ENCODE measurements at regions not wholly inside any gene's neighbourhood (a gene's known extent, or its start where the extent isn't known, plus 50 kb on each side); places are given as distances from the start of the nearest gene placed in this dataset.
"Not testable (repeated sequence)": the region's sequence is repeated elsewhere in the genome, so short reads cannot be mapped to it uniquely, and the experiment has no call there.

DNA sequence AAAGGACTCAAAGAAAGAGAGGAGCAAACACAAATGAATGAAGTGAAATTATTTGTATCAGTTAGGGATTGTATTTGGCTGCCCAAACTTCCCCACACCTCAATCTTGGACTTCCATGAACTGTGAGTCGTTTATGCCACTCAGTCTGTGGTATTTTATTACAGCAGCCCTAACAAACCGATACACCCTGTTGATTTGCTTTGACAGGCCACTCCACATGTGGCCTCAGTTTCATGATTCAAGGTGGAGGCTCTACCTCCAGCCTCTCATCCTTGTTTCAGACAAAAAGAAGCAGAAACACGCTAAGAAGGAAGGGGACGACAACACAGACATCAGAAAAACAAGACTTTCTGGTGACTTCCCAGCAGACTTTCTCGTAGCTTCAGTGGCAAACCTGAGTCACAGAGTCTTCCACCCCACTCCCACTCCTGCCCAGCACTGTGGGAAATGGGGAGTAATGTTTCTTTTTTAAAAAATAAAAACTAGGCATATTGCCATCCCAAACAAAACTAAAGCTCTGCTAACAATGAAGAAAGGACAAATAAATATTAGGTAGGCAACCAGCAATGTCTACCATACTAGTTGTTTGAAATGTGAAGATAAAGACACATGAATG is 52.2 kb upstream of the ABCA1 start:
- no peak for DNase-seq

DNA sequence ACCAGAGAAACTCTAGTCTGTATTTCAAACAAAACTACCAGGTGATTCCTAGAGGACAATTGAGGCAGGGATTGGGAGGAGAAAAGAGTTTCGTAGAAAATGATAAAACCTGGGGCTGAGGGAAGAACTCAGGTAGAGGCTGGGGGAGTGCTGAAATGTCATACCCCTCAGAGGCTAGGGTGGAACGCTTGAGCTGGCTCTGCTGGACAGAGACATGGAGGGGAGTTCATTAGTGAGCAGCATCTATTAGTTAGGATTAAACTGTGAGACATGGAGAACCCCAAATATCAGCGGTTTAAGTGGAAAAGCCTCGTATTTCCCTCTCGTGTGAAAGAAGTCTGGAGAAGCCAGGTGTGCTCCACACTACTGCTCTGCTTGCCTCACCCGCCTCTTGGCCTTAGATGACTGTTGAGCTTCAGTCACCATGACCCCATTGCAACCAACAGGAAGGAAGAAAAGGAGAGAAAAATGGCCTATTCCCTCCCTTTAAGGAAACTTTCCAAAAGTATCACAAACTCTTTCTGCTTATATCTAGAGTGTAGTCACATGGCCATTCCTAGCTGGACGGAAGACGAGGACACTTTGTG is 53.7 kb upstream of the ABCA1 start:
- DNase-seq, result no peak

DNA sequence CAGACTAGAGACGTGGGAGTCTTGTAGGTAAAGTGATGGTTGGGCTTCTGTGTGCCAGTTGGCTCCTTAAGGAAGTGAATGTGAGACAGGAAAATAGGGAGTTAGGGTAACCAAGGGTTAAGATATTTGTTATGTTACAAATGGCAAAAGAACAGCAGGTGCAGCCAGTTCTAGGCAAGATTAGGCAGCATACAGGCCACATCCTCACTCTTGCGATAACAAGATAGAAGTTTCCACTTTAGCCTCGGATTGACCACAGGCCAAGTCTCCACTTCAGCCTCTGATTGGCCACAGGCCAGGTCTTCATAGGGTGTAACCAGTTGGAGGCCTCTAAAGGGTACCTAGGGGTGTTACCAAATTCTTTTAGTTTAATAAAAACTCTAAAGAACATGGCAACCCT is 54.6 kb upstream of the ABCA1 start:
- DNase-seq, result no peak

DNA sequence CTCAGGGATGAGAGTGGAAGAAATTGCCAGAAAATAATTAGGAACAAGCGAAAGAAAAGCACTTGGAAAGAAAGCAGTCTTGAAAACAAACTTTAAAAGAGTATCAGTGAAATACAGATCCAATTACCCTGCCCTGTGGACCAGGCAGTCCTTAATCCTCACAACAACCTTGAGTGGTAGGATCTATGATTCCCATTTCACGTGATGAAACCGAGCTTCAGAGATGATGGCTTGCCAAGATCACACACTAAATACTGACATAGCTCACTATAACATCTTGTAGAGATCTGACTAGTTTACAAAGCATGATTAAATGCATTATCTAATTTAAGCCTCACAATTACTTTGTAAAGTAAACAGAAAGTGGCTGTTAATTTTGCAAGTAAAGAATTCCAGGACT is 55.5 kb upstream of the ABCA1 start:
- no peak for DNase-seq

DNA sequence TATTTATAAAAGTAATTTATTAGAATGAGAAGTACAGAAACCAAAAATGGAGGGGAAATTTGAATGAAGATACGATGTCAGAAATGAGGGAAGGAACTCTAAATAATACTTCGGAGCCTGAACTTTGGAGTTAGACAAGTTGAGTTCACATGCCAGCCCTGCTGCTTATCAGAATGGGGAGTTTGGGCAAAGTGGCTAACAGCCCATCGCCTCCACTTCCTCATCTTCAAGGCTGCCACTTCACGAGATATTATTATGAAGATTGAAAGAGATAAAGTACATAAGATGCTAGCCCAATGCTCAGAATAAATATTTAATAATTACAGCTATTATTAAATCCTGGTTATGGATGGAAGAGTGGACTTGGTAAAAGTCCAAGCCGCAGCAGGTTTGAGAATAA is 56.2 kb upstream of the ABCA1 start:
- no peak for DNase-seq

DNA sequence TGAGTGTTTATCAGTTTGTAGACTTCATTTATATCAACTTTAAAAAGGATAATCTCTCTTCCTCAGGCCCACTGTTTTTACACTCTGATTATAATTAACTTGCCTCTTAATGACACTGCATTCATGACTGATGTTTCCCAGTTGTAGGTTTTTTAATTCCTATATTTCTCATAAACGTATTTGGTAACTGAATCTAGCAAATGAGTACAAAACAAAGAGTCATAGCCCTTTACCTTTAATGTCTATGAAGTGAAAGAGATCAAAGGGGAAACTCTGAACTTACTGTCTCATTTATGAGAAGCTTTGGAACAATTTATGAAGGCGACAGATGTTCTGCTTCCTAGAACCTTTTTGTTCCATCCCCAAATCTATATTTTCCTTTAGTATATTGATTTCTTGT is 56.6 kb upstream of the ABCA1 start:
- DNase-seq, result no peak

DNA sequence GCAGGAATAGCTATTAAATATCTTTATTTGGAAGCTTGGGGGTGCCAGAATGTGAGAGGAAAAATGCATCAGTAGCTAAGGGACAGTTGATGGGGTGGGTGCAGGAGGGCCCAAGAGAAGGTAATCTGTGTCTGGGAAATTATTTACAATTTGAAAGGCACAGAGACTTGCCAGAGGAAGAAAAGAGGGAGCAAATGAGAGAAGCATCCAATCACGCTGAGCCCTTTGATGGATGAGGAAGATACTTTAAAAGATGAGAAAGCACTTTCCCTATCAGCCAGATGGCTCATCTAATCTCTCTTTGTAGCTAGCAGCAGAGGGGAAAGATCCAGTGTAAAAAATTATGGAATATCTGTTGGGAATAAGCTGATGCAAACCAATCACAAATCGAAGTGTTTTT is 57.0 kb upstream of the ABCA1 start:
- DNase-seq, result peak; percentile 10

DNA sequence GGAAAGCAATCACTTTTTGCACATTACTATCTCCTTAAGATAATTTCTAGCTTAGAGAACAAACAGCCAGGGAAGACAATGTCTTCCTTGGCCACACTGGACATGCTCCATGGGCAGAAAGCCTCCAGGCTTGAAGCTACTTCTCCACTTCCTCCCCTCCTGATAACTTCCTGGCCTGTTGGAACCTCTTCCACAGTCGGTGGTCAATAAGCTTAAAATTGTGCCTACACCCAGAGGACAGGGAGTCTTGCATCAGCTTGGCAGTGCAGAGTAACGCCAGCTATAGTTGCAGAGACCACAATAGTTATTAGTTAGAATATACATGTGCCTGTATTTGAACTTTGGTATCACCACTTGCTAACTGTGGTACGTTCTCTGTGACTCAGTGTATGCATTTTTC is 58.1 kb upstream of the ABCA1 start:
- DNase-seq, result no peak

DNA sequence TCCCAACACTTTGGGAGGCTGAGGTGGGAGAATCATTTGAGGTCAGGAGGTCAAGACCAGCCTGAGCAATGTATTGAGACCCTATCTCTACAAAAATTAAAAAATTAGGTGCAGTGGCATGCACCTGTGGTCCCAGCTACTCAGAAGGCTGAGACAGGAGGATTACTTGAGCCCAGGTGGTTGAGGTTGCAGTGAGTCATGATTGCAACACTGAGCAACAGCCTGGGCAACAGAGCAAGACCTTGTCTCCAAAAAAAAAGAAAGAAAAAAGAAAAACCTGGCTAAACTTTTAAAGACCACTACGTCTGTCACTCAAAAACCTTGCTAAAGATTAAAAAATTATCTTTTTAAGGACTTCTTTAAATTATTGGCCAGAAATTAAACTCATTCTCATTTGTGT is 59.8 kb upstream of the ABCA1 start:
- no peak for DNase-seq

DNA sequence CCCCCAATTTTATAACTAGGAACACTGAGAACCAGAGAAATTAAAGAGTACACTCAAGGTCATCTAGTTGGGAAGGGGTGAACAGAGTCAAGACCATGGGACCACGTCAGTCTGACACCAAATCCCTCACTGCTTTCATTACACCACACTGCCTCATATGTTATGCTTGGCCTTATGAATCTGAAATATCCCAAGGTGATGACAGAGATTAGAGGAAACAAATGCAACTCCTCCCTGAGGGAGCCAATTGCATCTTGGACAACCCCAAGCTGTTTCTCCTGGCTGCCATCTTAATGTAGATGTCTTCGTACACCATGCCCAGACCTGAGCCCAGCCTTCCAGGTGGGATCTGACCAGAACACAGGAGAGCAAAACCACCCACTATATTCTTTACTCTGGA is 60.6 kb upstream of the ABCA1 start:
- DNase-seq, result no peak

DNA sequence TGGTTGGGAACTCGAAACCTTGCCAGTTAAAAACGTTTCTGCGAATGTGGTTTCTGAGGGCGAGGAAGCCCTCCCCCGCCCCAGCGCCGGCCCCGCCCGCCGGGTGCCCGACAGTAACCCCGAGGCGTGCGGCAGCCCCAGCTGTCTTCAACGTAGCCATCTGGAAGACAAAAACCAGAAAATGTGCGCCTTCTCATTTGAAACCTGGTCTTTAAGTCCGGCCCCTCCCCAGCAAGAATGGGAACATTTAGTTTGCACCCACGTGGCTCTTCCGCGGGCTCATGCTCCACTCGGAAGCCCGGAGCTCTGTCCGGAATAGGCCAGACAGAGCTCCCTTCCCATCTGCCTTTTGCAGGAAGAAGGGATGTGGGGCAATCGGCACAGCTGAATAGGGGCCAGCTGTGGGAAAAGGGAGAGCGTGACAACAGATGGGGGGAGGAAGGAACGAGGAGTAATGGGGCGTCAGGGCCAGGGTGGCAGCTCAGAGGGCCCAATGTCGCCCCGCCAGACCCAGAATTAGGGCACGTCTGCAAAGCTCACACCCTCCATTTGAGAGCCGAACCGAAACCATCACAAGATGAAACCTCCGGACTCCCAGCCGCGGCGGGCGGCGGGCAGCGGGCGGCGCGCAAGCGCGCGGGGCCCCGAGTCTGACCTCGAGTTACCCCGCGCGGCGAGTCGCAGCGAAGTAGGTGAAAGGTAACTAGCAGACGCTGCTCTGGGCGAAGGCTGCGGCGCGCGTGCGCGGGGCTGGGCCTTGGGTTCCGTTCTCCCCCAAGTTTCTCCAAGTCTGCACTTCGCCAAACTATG is 63.4 kb upstream of the ABCA1 start:
- DNase-seq, result peak; percentile 88

DNA sequence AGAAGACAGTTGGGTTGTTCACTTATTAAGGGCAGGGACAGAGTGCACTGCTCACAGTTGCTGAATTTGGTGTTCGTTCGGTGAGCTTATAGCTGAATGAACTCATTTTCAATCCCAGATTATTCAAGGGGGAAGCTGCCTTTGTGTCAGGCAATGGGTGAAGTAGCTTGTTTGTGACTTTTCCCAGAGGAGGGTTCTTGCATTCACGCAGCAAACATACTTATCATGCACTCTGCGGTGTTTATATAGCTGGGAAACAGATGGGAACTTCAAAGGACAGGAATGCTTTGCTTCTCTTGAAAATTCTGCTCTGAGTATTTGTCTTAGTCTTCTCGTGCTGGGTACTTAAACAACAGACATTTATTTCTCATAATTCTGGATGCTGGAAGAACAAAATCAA is 64.7 kb upstream of the ABCA1 start:
- peak; percentile 29 for DNase-seq

DNA sequence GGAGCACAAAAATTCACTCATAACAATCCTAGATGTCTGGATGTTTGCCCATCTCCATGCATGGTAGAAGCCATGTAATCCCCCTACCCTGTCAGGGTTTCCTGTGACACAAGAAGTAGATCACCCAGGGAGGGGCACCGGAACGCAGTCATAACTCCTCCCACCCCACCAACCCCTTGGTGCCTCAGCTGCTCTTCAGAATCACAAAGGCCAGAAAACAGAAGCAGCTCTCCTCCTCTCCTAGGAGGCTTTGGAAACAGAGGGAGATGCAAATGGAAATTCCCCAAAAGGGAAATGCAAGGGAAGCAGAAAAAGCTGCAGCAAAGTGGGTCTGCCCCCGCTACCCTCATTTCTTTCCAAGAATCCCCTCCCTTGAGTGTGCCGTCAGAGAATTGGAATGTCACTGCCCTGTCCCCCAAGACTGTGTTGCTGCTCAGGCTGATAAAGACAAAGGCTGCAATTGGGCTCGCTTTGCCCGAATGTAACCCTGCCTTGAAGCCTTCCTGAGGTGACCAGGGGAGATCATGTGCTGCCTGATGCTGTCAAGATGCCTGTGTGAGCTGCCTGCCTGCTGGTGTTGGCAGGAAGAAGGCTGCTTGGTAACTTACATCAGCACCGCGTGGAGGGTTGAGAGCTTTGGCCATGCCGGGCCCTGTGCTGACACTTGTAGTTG is 65.5 kb upstream of the ABCA1 start:
- DNase-seq, result no peak

DNA sequence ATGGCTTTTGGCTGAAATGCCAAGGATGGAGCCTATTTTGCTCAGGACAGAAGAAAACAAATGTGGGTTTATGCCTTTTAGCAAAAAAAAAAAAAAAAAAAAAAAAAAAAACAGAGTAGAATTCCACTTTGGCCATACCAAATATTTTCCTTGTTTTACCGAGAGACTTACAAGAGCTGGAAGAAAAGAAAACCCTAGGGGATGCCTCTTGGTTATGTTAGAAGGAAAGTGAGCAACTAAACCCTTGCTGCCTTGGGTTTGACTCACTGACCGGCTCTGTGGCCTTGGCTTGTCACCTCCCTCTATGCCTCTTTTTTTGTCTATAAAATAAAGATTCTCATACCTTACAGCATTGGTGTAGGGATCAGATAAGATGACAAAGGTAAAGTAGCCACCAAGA is 69.6 kb upstream of the ABCA1 start:
- no peak for DNase-seq

DNA sequence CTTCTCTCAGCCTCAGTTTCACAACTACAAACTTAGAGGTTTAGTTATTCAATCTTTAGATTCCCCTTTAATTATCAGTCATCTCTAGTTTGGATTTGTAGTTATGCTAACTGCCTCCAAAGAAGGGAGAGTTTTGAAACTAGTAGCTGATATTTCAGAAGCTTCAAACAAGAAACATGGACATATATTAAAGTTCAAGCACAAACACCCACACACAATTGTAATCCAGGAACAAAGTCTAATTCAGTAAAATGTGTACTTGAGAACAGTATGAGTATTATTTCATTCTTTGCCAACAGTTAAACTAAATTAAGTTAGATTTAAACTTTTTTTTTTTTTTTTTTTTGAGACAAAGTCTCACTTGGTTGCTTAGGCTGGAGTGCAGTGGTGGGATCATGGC is 71.2 kb upstream of the ABCA1 start:
- no peak for DNase-seq

DNA sequence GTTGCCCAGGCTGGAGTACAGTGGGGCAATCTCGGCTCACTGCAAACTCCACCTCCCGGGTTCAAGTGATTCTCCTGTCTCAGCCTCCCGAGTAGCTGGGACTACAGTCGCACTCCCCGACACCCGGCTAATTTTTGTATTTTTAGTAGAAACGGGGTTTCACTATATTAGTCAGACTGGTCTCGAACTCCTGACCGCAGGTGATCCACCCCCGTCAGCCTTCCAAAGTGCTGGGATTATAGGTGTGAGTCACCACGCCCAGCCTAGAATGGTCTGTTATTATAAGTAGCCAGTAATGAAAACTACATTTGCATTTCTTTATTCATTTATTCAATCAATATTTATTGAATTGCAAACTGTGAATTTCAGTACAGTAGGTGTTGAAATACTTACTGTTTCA is 72.6 kb upstream of the ABCA1 start:
- not testable (repeated sequence) for DNase-seq

DNA sequence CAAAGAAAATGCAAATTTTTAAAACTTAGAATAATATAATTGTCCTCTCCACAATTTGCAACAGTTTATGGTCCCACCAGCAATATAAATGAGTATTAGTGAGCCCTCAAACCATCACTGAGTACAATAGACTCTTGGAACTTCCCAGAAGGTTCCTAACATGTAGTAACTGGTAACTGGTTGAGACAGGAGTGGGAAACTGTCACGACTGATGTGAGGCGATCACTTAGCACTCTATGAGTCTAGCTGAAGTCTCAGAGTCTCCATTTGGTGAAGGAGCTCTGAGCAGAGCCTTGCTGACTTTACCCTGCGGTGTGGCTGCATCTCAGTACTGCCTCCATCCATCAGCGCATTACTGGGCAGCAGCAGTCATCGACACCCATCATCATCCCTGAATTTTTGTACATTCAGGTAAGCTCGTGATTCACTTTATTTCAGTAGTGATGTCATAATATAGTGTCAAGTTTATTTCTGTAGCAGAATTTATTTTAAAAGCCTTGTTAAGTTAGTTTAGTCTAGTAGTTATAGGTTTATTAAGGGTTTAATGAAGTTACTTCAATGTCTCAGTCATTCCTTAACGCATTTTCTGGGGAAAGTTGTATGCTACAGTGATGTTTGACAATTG is 76.6 kb upstream of the ABCA1 start:
- no peak for DNase-seq

DNA sequence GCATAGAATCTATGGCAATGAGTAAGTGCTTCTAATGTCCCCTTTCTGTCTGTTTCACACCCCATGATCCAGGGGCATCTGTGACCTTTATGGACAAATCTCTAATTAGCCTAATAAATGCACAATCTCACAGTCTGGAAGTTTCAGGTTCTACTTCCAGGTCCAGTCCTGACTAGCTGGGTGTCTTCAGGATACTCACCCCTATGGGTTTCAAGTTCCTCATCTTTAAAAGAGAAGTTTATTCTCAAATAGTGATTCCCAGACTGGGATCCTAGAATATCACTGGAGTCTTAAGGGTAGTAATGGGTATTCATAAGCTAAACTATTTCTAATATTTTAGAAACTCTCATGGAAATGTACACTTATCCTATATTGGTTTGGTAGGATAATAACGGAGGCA is 77.2 kb upstream of the ABCA1 start:
- DNase-seq, result no peak

DNA sequence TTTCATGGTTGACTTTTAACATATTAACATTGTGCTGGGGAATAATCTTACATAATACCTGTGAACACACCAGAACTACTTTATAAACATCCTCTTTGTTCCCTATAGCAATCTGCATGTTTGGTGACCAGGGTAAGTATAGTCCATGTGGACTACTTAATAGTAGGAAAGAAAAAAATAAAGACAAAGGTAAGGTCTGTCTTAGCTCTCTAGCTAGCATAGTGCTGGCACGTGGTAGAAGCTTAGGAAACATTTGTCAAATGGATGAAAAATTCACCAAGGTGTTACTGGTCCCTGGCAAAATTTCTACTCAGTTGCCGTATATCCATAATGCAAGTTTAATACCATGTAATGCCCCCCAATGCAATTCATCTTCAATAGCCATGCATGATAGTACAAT is 78.6 kb upstream of the ABCA1 start:
- DNase-seq, result no peak

DNA sequence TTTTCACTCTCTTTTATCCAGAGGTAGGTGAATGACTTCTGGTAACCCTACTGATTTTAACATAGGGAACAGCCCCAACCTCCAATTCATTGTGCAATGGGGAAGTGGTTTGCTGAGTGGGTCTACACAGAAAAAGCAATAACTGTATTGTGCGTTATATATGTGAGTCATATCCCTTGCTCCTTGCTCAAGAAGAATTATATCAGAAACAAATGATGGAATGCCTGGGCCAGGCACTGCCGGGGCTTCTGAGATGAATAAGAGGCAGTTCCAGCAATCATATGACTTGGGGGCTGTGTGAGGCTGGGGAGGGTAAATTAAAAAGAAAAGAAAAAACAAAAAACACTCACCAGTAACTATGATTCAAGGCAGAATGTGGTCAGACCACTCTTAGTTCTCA is 79.2 kb upstream of the ABCA1 start:
- no peak for DNase-seq

DNA sequence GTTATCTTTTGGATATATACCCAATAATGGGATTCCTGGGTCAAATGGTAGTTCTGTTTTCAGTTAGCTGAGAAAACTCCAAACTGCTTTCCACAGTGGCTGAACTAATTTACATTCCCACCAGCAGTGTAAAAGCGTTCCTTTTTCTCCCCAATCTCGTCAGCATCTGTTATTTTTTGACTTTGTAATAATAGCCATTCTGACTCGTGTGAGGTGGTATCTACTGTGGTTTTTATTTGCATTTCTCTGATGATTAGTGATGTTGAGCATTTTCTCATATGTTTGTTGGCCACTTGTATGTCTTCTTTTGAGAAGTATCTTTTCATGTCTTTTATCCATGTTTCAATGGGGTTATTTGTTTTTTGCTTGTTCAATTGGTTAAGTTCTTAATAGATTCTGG is 82.1 kb upstream of the ABCA1 start:
- not testable (repeated sequence) for DNase-seq

DNA sequence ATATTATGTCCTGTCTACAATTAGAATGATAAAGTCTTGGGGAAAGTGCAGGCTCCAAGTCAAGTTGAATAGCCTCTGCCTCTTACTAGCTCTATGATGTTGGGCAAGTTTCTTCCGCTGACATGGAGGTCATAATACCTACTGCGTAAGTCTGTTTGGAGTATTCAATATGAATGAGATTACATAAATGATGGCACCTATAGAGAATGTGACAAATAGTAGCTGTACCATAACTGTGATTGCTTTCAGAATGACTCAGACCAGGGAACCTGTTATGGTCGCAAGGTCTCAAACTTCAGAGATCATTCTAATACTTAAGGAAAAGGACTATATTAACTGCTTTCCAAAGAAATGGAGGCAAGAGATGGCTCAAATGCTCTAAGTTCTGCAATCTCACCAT is 94.0 kb upstream of the ABCA1 start:
- DNase-seq, result no peak

DNA sequence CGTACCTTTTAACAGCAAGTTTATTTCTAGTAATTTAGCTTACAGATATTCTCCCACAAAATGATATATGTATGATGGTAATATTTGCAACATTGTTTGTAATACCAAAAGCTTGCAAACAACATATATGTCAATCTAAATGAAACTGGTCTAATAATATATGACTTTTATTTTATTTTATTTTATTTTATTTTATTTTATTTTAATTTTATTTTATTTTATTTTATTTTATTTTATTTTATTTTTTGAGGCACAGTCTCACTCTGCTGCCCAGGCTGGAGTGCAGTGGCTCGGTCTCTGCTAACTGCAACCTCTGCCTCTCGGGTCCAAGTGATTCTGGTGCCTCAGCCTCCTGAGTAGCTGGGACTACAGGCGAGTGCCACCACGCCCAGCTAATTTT is 94.6 kb upstream of the ABCA1 start:
- DNase-seq, result not testable (repeated sequence)

DNA sequence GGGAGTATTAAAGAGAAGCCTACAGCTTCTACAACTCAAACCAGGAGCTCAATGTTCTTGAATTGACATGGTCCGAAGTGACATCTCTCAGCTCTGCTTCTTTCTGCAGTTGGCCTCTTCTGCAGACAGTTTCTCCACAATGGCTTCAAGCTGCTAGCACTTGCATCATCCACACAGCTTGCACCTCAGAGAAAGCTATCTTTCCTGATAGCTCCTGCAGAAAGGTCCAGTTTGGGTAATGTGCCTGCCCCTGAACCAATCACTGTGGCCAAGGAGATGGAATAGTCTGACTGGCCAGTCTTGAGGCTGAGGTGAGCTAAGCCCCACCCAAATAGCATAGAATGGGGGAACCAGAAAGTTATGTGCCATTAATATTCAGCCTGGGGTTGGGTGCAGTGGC is 95.8 kb upstream of the ABCA1 start:
- no peak for DNase-seq
